ENCODE measurements at regions not wholly inside any gene's neighbourhood (a gene's known extent, or its start where the extent isn't known, plus 50 kb on each side); places are given as distances from the start of the nearest gene placed in this dataset.
"Not testable (repeated sequence)": the region's sequence is repeated elsewhere in the genome, so short reads cannot be mapped to it uniquely, and the experiment has no call there.

DNA sequence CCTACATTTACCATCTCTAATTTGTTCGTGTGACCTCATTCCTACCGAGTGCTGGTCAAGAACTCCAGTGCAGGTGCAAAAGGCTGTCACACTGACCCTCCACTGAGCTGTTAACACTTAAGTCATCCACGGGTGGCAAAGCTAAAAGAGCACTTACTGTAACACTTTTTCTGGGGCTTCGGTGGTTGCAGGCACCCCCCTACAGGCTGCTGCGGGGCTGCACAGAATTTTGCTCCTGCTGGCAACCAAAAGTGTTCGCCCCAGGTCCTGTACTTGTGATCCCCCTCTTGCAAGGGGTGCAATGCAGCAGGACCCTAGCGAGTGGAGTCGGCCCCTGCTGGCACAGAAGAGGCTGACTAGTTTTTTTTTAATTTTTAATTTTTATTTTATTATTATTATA lies 298.9 kb upstream of the CNTNAP2 start:
- no peak overlapping the region for H3K4me3 Mint-ChIP-seq
- DNase-seq (no peak), ATAC-seq (no peak)
- no peaks in the 10 kb centered on the region for H3K4me1 Mint-ChIP-seq
- H3K9me3 ChIP-seq (ENCODE audit: control insufficient read depth, low read length, poor library complexity, severe bottlenecking) = no peaks in the 10 kb centered on the region
- no peaks in the 10 kb centered on the region for H3K27me3 Mint-ChIP-seq
- no peaks in the 10 kb centered on the region for H3K36me3 Mint-ChIP-seq (ENCODE audit: low read depth)
- H3K27ac Mint-ChIP-seq = no peak overlapping the region

GRCh38 chr7:145812218-145812617 lies 304.4 kb upstream of the CNTNAP2 start:
- ATAC-seq (no peak), DNase-seq (no peak)
- H3K9me3 ChIP-seq (ENCODE audit: control insufficient read depth, low read length, poor library complexity, severe bottlenecking) = no peaks in the 10 kb centered on the region
- no peaks in the 10 kb centered on the region for H3K4me1 Mint-ChIP-seq
- H3K27ac Mint-ChIP-seq = no peak overlapping the region
- H3K27me3 Mint-ChIP-seq = no peaks in the 10 kb centered on the region
- no peaks in the 10 kb centered on the region for H3K36me3 Mint-ChIP-seq (ENCODE audit: low read depth)
- H3K4me3 Mint-ChIP-seq = no peak overlapping the region

DNA sequence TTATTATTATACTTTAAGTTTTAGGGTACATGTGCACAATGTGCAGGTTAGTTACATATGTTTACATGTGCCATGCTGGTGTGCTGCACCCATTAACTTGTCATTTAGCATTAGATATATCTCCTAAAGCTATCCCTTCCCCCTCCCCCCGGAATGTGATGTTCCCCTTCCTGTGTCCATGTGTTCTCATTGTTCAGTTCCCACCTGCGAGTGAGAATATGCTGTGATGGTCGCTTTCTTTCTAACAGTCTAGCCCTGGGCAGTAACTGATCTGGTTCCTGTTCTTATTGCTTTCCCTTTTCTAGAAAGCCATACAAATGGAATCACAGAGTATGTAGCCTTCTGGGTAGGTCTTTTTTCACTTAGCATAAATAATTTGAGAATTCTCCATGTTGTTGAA lies 311.1 kb upstream of the CNTNAP2 start:
- H3K4me1 Mint-ChIP-seq; H3K4me3 Mint-ChIP-seq; H3K27ac Mint-ChIP-seq; H3K36me3 Mint-ChIP-seq (ENCODE audit: low read depth); H3K27me3 Mint-ChIP-seq; H3K9me3 ChIP-seq (ENCODE audit: control insufficient read depth, low read length, poor library complexity, severe bottlenecking); ATAC-seq; DNase-seq: not testable (repeated sequence)

GRCh38 chr7:145797507-145797906 lies 319.1 kb upstream of the CNTNAP2 start:
- H3K36me3 Mint-ChIP-seq (ENCODE audit: low read depth) = no peaks in the 10 kb centered on the region
- DNase-seq = no peak
- no peak overlapping the region for H3K27ac Mint-ChIP-seq
- H3K9me3 ChIP-seq (ENCODE audit: control insufficient read depth, low read length, poor library complexity, severe bottlenecking) = no peaks in the 10 kb centered on the region
- no peak overlapping the region for H3K4me3 Mint-ChIP-seq
- no peaks in the 10 kb centered on the region for H3K4me1 Mint-ChIP-seq
- no peaks in the 10 kb centered on the region for H3K27me3 Mint-ChIP-seq
- ATAC-seq = no peak

DNA sequence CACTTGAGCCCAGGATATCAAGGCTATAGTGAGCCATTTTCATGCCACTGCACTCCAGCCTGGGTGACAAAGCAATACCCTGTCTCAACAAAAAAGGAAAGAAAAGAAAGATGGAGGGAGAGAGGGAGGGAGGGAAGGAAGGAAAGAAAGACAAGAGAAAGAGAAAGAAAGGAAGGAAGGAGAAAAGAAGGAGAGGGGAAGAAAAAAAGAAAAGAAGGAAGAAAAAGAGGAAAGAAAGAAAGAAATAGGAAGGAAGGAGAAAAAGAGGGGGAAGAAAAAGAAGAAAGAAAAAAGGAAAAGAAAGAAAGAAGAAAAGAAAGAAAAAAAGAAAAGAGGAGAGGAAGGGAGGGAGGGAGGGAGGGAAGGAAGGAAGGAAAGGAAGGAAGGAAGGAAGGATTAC lies 321.5 kb upstream of the CNTNAP2 start:
- no peaks in the 10 kb centered on the region for H3K9me3 ChIP-seq (ENCODE audit: control insufficient read depth, low read length, poor library complexity, severe bottlenecking)
- H3K27me3 Mint-ChIP-seq = no peaks in the 10 kb centered on the region
- no peaks in the 10 kb centered on the region for H3K4me1 Mint-ChIP-seq
- no peak overlapping the region for H3K27ac Mint-ChIP-seq
- no peaks in the 10 kb centered on the region for H3K36me3 Mint-ChIP-seq (ENCODE audit: low read depth)
- no peak for ATAC-seq
- no peak overlapping the region for H3K4me3 Mint-ChIP-seq
- DNase-seq = no peak

DNA sequence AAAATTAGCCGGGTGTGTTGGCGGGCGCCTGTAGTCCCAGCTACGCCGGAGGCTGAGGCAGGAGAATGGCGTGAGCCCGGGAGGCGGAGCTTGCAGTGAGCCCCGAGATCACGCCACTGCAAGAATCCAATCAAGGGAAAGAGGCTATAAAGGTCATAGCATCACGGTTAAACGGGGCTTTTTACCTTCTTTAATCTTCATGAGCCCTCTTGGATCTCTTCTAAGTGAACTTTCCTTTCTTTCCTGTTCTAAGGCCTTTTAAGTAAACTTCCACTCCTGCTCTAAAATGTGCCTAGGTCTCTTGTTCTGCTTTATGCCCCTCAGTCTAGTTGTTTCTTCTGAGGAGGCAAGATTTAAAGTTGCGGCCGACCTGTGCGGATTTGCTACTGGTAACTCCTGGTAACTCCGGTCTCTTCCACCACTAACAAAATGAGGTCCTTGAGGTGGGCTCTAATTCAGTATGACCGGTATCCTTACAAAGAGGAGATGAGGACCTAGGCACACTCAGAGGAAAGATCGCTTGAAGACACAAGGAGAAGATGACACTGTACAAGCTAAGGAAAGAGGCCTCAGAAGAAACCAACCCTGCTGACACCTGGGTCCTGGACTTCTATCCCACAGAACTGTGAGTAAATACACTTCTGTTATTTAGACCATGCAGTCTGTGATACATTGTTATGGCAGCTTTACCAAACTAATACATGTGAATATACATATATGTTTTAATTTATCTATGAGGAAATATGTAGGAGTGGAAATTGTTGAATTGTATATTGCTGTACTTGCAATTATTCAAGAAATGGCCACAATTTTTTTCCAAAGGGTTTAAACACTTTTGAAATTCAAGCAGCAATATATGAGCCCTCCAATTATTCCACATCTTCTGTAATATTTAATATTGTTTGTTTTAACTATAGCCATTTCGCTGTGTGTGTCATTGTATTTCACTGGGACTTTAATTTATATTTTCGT lies 331.5 kb upstream of the CNTNAP2 start:
- Mint-ChIP-seq H3K27me3 (no peaks in the 10 kb centered on the region), H3K4me1 (no peaks in the 10 kb centered on the region), H3K36me3 (ENCODE audit: low read depth) (no peaks in the 10 kb centered on the region), H3K4me3 (no peak overlapping the region), H3K27ac (no peak overlapping the region)
- no peak for ATAC-seq
- no peak for DNase-seq
- H3K9me3 ChIP-seq (ENCODE audit: control insufficient read depth, low read length, poor library complexity, severe bottlenecking) = no peaks in the 10 kb centered on the region

GRCh38 chr7:145781388-145781787 lies 335.2 kb upstream of the CNTNAP2 start:
- ATAC-seq; H3K4me3 Mint-ChIP-seq; H3K36me3 Mint-ChIP-seq (ENCODE audit: low read depth); H3K27ac Mint-ChIP-seq; H3K4me1 Mint-ChIP-seq; DNase-seq; H3K9me3 ChIP-seq (ENCODE audit: control insufficient read depth, low read length, poor library complexity, severe bottlenecking); H3K27me3 Mint-ChIP-seq: not testable (repeated sequence)

GRCh38 chr7:145779140-145779539 lies 337.5 kb upstream of the CNTNAP2 start:
- Mint-ChIP-seq H3K27me3 (no peaks in the 10 kb centered on the region), H3K36me3 (ENCODE audit: low read depth) (no peaks in the 10 kb centered on the region), H3K4me1 (no peaks in the 10 kb centered on the region), H3K27ac (no peak overlapping the region), H3K4me3 (no peak overlapping the region)
- no peak for DNase-seq
- ATAC-seq = no peak
- no peaks in the 10 kb centered on the region for H3K9me3 ChIP-seq (ENCODE audit: control insufficient read depth, low read length, poor library complexity, severe bottlenecking)

- Mint-ChIP-seq H3K27me3 (no peaks in the 10 kb centered on the region), H3K27ac (no peak overlapping the region), H3K36me3 (ENCODE audit: low read depth) (no peaks in the 10 kb centered on the region), H3K4me3 (no peak overlapping the region), H3K4me1 (no peaks in the 10 kb centered on the region)
- H3K9me3 ChIP-seq (ENCODE audit: control insufficient read depth, low read length, poor library complexity, severe bottlenecking) = no peaks in the 10 kb centered on the region
- no peak for DNase-seq
- no peak for ATAC-seq
Observed at GRCh38 chr7:145774777-145775176, 341.8 kb upstream of the CNTNAP2 start.

DNA sequence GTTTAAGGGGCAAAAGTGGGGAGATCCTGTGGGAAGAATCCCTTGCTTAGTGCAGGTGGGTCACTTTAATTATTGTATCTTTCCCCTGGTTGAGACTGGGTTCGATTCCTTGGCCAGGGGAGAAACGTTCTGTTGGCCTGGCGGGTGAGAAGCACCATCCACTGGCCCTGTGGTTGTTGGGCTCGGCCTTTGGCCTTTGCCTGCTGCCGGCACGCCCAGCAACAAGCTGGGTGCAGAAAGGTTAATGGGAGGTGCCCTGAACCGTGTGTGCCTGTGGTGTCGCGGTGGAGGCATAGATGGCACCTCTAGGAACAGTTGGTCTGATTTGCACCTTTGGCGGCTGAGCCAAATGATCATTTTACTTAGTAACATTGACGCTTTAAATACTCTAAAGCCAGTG lies 363.6 kb upstream of the CNTNAP2 start:
- Mint-ChIP-seq H3K36me3 (ENCODE audit: low read depth) (no peaks in the 10 kb centered on the region), H3K27me3 (no peaks in the 10 kb centered on the region), H3K4me3 (no peak overlapping the region), H3K4me1 (no peaks in the 10 kb centered on the region), H3K27ac (no peak overlapping the region)
- H3K9me3 ChIP-seq (ENCODE audit: control insufficient read depth, low read length, poor library complexity, severe bottlenecking) = no peaks in the 10 kb centered on the region
- ATAC-seq = no peak
- no peak for DNase-seq

GRCh38 chr7:145737617-145738016 lies 379.0 kb upstream of the CNTNAP2 start:
- no peak overlapping the region for H3K27ac Mint-ChIP-seq
- no peaks in the 10 kb centered on the region for H3K27me3 Mint-ChIP-seq
- ATAC-seq = no peak
- no peaks in the 10 kb centered on the region for H3K36me3 Mint-ChIP-seq (ENCODE audit: low read depth)
- no peaks in the 10 kb centered on the region for H3K4me1 Mint-ChIP-seq
- no peak for DNase-seq
- no peak overlapping the region for H3K4me3 Mint-ChIP-seq
- H3K9me3 ChIP-seq (ENCODE audit: control insufficient read depth, low read length, poor library complexity, severe bottlenecking) = no peaks in the 10 kb centered on the region

GRCh38 chr7:145735061-145735460 lies 381.5 kb upstream of the CNTNAP2 start:
- no peak for ATAC-seq
- no peak overlapping the region for H3K27ac Mint-ChIP-seq
- DNase-seq = no peak
- H3K9me3 ChIP-seq (ENCODE audit: control insufficient read depth, low read length, poor library complexity, severe bottlenecking) = no peaks in the 10 kb centered on the region
- H3K27me3 Mint-ChIP-seq = no peaks in the 10 kb centered on the region
- H3K4me3 Mint-ChIP-seq = no peak overlapping the region
- H3K4me1 Mint-ChIP-seq = no peaks in the 10 kb centered on the region
- H3K36me3 Mint-ChIP-seq (ENCODE audit: low read depth) = no peaks in the 10 kb centered on the region

DNA sequence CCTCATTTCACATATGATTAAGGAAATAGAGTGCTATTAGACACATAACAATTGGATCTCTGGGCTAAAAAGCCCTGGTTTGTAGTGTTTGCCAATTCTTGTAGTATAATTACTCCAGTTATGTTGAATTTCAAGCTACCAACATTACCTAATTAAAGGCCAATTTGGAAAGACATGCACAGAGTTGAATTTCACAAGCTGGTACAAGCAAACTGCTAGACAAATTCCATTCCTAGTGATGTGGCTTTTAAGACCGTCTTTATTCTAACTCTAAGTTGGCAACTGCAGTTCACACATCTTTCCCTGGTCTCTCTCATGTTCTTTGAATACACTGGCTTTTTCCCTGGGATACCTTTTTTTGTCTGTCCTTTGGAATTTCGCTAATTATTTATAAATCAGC lies 384.1 kb upstream of the CNTNAP2 start:
- Mint-ChIP-seq H3K27ac (no peak overlapping the region), H3K27me3 (no peaks in the 10 kb centered on the region), H3K4me1 (no peaks in the 10 kb centered on the region), H3K4me3 (no peak overlapping the region), H3K36me3 (ENCODE audit: low read depth) (no peaks in the 10 kb centered on the region)
- H3K9me3 ChIP-seq (ENCODE audit: control insufficient read depth, low read length, poor library complexity, severe bottlenecking) = no peaks in the 10 kb centered on the region
- no peak for ATAC-seq
- no peak for DNase-seq

DNA sequence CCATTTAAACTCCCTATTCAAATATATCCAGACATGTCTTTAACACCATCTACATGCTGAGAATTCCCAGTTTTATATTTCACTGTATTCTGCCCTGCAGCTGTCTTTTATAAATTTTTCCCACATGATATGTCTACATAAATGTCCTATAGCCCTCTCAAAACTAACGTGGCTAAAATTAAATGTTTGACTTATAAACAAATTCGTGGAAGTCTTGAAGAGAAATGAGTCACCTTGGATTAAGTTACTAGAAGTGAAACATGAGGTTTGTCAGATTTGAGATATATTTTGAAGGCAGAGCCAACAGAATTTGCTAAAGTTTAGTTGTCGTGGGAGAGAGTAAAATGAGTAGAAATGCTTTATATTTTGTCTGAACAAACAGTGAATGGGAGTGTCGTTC lies 386.9 kb upstream of the CNTNAP2 start:
- H3K27me3 Mint-ChIP-seq = no peaks in the 10 kb centered on the region
- H3K27ac Mint-ChIP-seq = no peak overlapping the region
- no peak overlapping the region for H3K4me3 Mint-ChIP-seq
- no peak for DNase-seq
- no peaks in the 10 kb centered on the region for H3K4me1 Mint-ChIP-seq
- ATAC-seq = no peak
- no peaks in the 10 kb centered on the region for H3K36me3 Mint-ChIP-seq (ENCODE audit: low read depth)
- H3K9me3 ChIP-seq (ENCODE audit: control insufficient read depth, low read length, poor library complexity, severe bottlenecking) = no peaks in the 10 kb centered on the region
